Tibial nerve (tissue), 4 donors: ENCODE measurements at regions not wholly inside any gene's neighbourhood (a gene's known extent, or its start where the extent isn't known, plus 50 kb on each side); places are given as distances from the start of the nearest gene placed in this dataset.
A peak's percentile ranks its signal among the peaks of the same experiment; 100 is the strongest.

ENCODE experiments used
- DNase-seq, 2 donors: peaks; one replicate each; pipeline ENCODE4 v3.0.0-alpha.2; 2019; ENCODE audit warnings: low spot score in 2 of 2
- H3K27ac ChIP-seq, 4 donors: fragments of 200-600 bp; sonication (generic) in 3 of 4; one replicate each; pipeline ENCODE4 v1.5.1; 2017 to 2019; ENCODE audit warnings: mild to moderate bottlenecking in 1 of 4
- H3K27me3 ChIP-seq, 2 donors: fragments of 200-600 bp; sonication (generic) in 1 of 2; one replicate each; pipeline versions ENCODE4 v1.5.1 to v1.6.0; 2017 to 2019
- H3K36me3 ChIP-seq, 3 donors: fragments of 200-600 bp; sonication (generic); one replicate each; pipeline ENCODE4 v1.5.1; 2018 to 2019
- H3K4me1 ChIP-seq, 4 donors: fragments of 200-600 bp; sonication (generic) in 3 of 4; one replicate each; pipeline ENCODE4 v1.5.1; 2017 to 2019
- H3K4me3 ChIP-seq, 4 donors: fragments of 200-600 bp; sonication (generic) in 3 of 4; one replicate each; pipeline ENCODE4 v1.5.1; 2017 to 2019; ENCODE audit warnings: mild to moderate bottlenecking in 1 of 4, moderate library complexity in 1 of 4
- H3K9me3 ChIP-seq, 4 donors: fragments of 200-600 bp; sonication (generic) in 3 of 4; one replicate each; pipeline ENCODE4 v1.5.1; 2017 to 2019
- EP300 ChIP-seq, 2 donors: sonication (generic); formaldehyde crosslinking; IDR thresholded peaks; one replicate each; pipeline ENCODE4 v1.6.1; 2017; ENCODE audit warnings: antibody characterized with exemption in 2 of 2, mild to moderate bottlenecking in 1 of 2
- POLR2A ChIP-seq, 2 donors: fragments of 450-650 bp; IDR thresholded peaks; one replicate each; pipeline ENCODE4 v1.6.1; 2017; ENCODE audit warnings: antibody characterized with exemption in 2 of 2, mild to moderate bottlenecking in 2 of 2, moderate library complexity in 2 of 2
- WGBS, 2 donors: methylation state at CpG; one replicate each; pipeline ENCODE4 v1.1.5; 2018; 5-methylcytosine and 5-hydroxymethylcytosine counted together
- TF ChIP-seq, protein P1 (sequence below), 5 experiments: fragments of 200-600 bp in 3 of 5; fragments of 450-650 bp in 2 of 5; sonication (generic) in 3 of 5; IDR thresholded peaks; one replicate each; pipeline ENCODE4 v1.5.1; 2016 to 2019; ENCODE audit warnings: antibody characterized with exemption in 5 of 5, mild to moderate bottlenecking in 3 of 5, moderate library complexity in 2 of 5

DNA sequence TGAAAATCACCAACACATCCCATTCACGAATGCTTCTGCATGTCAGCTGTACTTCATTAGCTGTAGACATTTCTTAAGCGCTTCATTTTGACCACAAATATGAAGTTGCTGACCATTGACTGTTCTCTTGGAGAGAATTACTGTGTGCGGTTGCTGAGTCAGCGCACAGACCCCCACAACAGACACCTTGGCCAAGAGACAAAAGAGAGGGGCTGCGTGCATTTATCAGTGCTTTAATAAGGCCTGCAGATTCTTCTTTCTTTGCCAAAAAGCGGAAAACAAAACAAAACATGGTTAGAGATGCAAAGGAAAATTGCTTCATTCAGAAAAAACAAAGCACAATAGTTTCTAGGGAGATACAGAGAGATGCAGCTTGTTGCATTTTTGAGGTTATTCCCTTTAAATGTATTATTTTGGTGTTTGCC, 174.7 kb downstream of the ACKR3 start:
- DNase-seq = no peak
- peak in 1 of 2 donors; percentile 21 for TF ChIP-seq EP300 (IDR thresholded peaks at IDR 0.05)
- TF ChIP-seq, protein P1, sequence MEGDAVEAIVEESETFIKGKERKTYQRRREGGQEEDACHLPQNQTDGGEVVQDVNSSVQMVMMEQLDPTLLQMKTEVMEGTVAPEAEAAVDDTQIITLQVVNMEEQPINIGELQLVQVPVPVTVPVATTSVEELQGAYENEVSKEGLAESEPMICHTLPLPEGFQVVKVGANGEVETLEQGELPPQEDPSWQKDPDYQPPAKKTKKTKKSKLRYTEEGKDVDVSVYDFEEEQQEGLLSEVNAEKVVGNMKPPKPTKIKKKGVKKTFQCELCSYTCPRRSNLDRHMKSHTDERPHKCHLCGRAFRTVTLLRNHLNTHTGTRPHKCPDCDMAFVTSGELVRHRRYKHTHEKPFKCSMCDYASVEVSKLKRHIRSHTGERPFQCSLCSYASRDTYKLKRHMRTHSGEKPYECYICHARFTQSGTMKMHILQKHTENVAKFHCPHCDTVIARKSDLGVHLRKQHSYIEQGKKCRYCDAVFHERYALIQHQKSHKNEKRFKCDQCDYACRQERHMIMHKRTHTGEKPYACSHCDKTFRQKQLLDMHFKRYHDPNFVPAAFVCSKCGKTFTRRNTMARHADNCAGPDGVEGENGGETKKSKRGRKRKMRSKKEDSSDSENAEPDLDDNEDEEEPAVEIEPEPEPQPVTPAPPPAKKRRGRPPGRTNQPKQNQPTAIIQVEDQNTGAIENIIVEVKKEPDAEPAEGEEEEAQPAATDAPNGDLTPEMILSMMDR (IDR thresholded peaks at IDR 0.05) = no peak
- TF ChIP-seq POLR2A (IDR thresholded peaks at IDR 0.05) = no peak
- Histone ChIP-seq H3K4me1 (peaks cover 0 to 42% (median 2%) of the 10 kb centered on the region in 4 donors), H3K4me3 (no peak overlapping the region), H3K27me3 (no peaks in the 10 kb centered on the region), H3K27ac (peak overlapping the region in 1 of 4 donors; percentile 3), H3K36me3 (no peaks in the 10 kb centered on the region), H3K9me3 (no peaks in the 10 kb centered on the region)
- 36 to 45% methylated on average over 6 of the region's 6 CpGs for WGBS, 2 donors

DNA sequence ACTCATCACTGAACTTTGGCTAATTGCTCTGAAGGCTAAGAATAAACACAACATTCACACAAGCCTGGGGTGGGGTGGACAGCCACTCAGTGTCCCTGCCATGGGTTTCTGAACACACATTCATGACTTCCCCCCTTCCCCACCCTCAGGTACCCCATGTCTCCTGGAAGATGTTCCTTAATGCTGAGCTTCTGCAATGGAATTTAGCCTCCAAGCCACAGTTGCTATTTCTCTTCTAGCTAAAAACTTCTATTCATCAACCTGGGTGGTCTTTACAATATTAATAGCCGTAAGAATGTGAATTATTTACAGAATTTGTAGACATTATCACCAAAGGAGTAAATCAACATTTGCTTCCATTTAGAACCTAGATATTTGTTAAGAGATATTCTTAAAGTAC, 175.1 kb downstream of the ACKR3 start:
- WGBS, 2 donors = 74 to 81% methylated on average over 1 of the region's 1 CpG

DNA sequence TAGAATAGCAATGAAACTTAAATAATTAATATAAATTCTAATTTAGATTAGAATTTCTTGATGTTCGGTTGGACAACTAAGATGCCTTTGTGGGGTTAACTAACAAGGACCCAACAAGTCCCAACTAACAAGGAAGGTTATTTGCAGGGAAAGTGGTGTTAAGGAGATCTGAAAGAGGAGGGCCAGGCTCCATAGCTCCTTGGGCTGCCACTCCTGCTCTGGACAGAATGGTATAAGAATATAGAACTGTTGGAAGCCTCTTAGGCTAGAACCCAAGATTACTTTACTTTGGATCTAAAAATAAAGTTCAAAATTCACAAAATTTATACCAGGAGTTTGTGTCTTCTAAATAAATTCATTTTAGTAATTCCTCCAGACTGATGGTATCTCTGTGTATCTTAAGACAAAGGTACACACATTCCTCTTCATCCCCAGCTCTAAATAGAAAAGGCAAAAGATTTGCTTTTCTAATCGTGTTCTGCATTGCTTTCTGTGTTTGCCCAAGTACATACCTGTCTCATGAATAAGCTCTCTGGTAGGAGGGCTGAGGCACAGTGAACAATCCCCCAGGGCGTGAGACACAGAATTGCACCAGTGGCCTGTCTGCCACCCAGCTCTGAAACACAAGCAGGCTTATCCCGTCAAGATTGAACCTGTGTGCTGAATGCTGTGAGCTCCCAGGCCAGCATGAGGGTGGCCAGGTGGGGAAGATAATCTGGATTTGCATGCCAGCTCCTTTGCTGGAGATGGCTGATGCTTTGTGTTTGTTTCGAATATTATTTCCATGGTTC, 176.0 kb downstream of the ACKR3 start:
- H3K36me3 ChIP-seq = no peaks in the 10 kb centered on the region
- no peak for DNase-seq
- WGBS, 2 donors = 66 to 71% methylated on average over 5 of the region's 5 CpGs
- H3K4me3 ChIP-seq = no peak overlapping the region
- no peak overlapping the region for H3K27ac ChIP-seq
- H3K4me1 ChIP-seq = peaks cover 0 to 47% (median 2%) of the 10 kb centered on the region in 4 donors
- H3K27me3 ChIP-seq = no peaks in the 10 kb centered on the region
- H3K9me3 ChIP-seq = no peaks in the 10 kb centered on the region
- TF ChIP-seq POLR2A (IDR thresholded peaks at IDR 0.05) (no peak), EP300 (IDR thresholded peaks at IDR 0.05) (no peak)
- TF ChIP-seq, protein P1 (IDR thresholded peaks at IDR 0.05) = no peak

More for the DNA sequence above, 175.1 kb downstream of the ACKR3 start:
- peaks cover 0 to 46% (median 2%) of the 10 kb centered on the region in 4 donors for H3K4me1 ChIP-seq
- TF ChIP-seq EP300 (IDR thresholded peaks at IDR 0.05) (no peak), POLR2A (IDR thresholded peaks at IDR 0.05) (no peak)
- TF ChIP-seq, protein P1 (IDR thresholded peaks at IDR 0.05) = no peak
- DNase-seq = no peak
- H3K27ac ChIP-seq = peak overlapping the region in 1 of 4 donors; percentile 3
- no peaks in the 10 kb centered on the region for H3K27me3 ChIP-seq
- H3K9me3 ChIP-seq = no peaks in the 10 kb centered on the region
- no peak overlapping the region for H3K4me3 ChIP-seq
- H3K36me3 ChIP-seq = no peaks in the 10 kb centered on the region

DNA sequence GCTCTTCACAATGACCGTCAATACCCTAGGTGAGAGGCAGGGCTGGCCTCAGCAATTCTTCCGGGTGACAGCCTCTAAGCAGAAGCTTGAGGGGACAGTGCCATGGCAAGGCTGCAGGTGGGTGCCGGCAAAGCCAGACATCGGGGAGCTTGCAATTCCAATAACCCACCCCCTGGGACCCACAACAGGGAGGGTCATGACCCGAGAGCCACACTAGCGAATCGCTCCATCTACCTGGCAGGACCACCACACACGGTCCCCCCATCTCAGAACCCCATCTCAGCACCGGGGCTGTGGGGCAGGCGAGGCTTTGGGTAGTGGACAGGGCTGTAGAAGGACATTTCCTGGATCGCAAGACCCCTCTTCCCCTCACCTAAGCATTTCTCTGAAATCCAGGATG, 177.2 kb downstream of the ACKR3 start:
- Histone ChIP-seq H3K36me3 (no peaks in the 10 kb centered on the region), H3K9me3 (no peaks in the 10 kb centered on the region), H3K27ac (no peak overlapping the region), H3K4me1 (peaks cover 0 to 47% (median 2%) of the 10 kb centered on the region in 4 donors), H3K27me3 (no peaks in the 10 kb centered on the region), H3K4me3 (no peak overlapping the region)
- 95% methylated on average over 10 to 11 of the region's 11 CpGs for WGBS, 2 donors
- DNase-seq = no peak
- TF ChIP-seq POLR2A (IDR thresholded peaks at IDR 0.05) (no peak), EP300 (IDR thresholded peaks at IDR 0.05) (no peak)
- TF ChIP-seq, protein P1 (IDR thresholded peaks at IDR 0.05) = no peak

DNA sequence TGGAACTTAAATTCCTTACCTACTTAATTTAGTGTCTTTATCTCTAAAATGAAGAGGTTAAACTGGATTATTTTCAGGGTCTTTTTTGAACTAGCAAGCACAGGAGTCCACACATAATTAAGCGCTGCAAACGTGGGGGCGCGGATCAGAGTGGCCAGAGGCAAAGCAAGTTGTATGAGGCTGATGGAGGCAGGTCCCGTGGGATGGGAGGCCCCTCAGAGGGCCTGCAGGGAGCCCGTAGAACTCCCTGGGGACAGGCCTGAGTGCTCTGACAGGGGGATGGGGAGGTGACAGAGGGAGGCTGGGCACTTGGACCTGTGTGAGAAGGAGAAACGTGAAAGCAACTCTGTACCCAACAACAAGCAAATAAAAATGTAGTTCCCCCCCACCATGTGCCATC, 177.8 kb downstream of the ACKR3 start:
- no peak for TF ChIP-seq POLR2A (IDR thresholded peaks at IDR 0.05)
- TF ChIP-seq, protein P1 (IDR thresholded peaks at IDR 0.05) = no peak
- no peak for DNase-seq
- Histone ChIP-seq H3K9me3 (no peaks in the 10 kb centered on the region), H3K4me3 (no peak overlapping the region), H3K4me1 (peaks cover 0 to 47% (median 2%) of the 10 kb centered on the region in 4 donors), H3K27ac (no peak overlapping the region), H3K27me3 (no peaks in the 10 kb centered on the region), H3K36me3 (no peaks in the 10 kb centered on the region)
- WGBS, 2 donors = 86 to 88% methylated on average over 7 of the region's 7 CpGs
